ENCODE measurements at regions not wholly inside any gene's neighbourhood (a gene's known extent, or its start where the extent isn't known, plus 50 kb on each side); places are given as distances from the start of the nearest gene placed in this dataset.

DNA sequence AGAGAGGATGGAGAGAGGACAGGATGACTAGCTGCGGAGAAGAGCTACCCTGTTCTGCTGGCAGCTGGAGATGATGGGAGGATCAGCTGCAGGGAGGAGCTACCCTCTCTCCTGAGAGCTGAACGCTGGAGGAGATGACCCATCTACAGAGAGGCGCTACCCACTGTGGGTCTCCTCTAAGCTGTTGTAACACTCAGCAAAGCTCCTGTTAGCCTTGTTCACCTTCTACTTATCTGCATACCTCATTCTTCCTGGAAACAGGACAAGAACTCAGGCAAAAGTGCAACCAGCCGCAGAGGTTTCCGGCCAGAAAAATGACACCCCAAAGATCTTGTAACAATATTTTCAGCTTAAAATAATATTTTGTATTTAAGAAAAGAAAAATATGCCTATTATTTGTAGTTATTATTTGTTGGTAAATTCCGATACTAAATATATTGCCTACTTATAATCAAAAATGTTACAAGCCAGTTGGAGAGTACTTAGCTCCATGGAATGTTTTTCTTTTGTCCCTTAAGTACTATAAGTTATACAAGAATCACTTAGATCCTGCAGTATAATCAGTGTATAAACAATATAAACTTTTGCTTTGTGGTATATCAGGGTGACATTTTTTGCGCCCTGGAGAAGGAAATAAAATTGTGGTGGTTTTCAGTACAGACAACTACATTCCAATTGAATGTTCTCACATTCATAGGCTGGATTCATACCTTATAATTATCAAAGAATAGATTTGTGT, 1188.0 kb upstream of the CADM2 start:
- no peak overlapping the region for H3K4me3 ChIP-seq (ENCODE audit: low read depth, low read length)
- DNase-seq (ENCODE audit: low read depth) = no peak
- TF ChIP-seq CTCF (IDR thresholded peaks at IDR 0.05; ENCODE audit: low read depth, low read length) (no peak), POLR2A (IDR thresholded peaks at IDR 0.05; ENCODE audit: extremely low read depth, insufficient read length) (no peak)
- TF ChIP-seq, protein P1, sequence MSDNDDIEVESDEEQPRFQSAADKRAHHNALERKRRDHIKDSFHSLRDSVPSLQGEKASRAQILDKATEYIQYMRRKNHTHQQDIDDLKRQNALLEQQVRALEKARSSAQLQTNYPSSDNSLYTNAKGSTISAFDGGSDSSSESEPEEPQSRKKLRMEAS (IDR thresholded peaks at IDR 0.05; ENCODE audit: low read depth, low read length) = no peak

DNA sequence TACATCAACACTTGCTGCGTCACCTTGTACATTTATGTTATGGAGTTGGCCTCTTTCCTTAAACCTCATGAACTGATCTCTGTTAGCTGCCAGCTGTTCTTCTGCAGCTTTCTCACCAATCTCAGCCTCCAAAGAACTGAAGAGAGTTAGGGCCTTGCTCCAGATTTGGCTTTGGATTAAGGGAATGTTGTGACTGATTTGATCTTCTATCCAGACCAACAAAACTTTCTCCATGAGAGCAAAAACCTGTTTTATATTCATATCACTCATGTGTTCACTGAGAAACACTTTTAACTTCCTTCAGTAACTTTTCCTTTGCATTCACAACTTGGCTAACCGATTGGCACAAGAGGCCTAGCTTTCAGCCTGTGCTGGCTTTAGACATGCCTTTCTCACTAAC, 1156.0 kb upstream of the CADM2 start:
- no peak overlapping the region for H3K4me3 ChIP-seq (ENCODE audit: low read depth, low read length)
- DNase-seq (ENCODE audit: low read depth) = no peak
- TF ChIP-seq CTCF (IDR thresholded peaks at IDR 0.05; ENCODE audit: low read depth, low read length) (no peak), POLR2A (IDR thresholded peaks at IDR 0.05; ENCODE audit: extremely low read depth, insufficient read length) (no peak), MYC (IDR thresholded peaks at IDR 0.05; ENCODE audit: low read depth, low read length) (no peak)
- TF ChIP-seq, protein P1 (IDR thresholded peaks at IDR 0.05; ENCODE audit: low read depth, low read length) = no peak

DNA sequence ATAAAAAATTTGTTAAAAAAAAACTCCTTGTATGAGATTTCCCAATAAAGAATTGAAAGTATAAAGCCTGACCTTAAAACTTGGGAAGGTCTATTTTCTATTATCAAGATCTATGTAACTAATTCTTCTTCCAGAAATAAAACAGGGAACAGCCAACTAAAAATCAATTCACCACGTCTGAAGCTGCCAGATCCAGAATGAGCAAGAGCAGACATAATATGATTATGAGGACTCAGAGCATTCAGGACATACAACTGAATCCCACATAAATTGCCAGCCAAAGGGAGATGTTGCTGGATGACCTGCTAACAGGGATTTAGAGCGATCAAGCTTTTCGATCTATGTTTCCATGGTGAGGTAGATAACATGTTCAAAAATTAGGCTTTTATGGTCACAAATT, 1151.3 kb upstream of the CADM2 start:
- DNase-seq (ENCODE audit: low read depth) = no peak
- TF ChIP-seq CTCF (IDR thresholded peaks at IDR 0.05; ENCODE audit: low read depth, low read length) (no peak), MYC (IDR thresholded peaks at IDR 0.05; ENCODE audit: low read depth, low read length) (no peak), POLR2A (IDR thresholded peaks at IDR 0.05; ENCODE audit: extremely low read depth, insufficient read length) (no peak)
- TF ChIP-seq, protein P1 (IDR thresholded peaks at IDR 0.05; ENCODE audit: low read depth, low read length) = no peak
- H3K4me3 ChIP-seq (ENCODE audit: low read depth, low read length) = no peak overlapping the region

DNA sequence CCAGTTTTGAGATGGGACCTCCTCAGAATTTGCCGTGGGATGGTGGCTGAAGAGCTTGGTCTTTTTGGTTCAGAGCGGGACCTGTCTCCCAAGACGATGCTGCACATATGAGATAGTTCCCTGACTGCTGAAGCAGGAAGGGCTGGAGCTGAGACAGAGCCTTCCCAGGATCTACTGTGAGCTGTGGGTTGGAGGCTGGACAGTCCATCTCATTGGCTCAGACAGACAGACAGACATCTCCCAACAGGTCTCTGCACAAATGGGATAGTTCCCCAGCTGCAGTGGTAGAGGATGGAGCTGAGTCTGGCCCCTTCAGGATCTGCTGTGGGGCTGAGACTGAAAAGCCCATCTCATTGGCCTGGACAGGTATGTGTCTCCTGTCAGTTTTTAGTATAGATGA, 1145.6 kb upstream of the CADM2 start:
- no peak overlapping the region for H3K4me3 ChIP-seq (ENCODE audit: low read depth, low read length)
- no peak for DNase-seq (ENCODE audit: low read depth)

DNA sequence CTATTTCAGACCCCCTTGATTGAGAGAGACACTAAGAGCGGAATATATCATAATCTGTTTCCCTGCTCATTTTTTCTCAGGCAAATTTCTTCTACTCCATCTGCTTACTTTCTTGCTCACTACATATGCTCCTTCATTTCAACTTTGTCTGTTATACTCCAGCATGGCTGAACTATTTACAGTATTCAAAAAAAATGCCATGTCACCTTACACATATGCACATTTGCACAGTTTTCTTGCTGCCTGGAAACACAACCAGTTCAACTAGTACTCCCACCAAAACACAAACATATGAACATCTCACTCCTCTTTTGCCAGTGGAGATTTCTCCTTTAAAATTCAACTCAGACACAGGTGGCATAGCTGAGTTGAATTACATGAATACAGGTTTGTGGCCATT, 1142.1 kb upstream of the CADM2 start:
- DNase-seq (ENCODE audit: low read depth) = no peak
- TF ChIP-seq CTCF (IDR thresholded peaks at IDR 0.05; ENCODE audit: low read depth, low read length) = no peak
- TF ChIP-seq MYC (IDR thresholded peaks at IDR 0.05; ENCODE audit: low read depth, low read length) = no peak
- TF ChIP-seq, protein P1 (IDR thresholded peaks at IDR 0.05; ENCODE audit: low read depth, low read length) = no peak
- no peak for TF ChIP-seq POLR2A (IDR thresholded peaks at IDR 0.05; ENCODE audit: extremely low read depth, insufficient read length)

More for the DNA sequence above, 1145.6 kb upstream of the CADM2 start:
- TF ChIP-seq, protein P1 (IDR thresholded peaks at IDR 0.05; ENCODE audit: low read depth, low read length) = no peak
- TF ChIP-seq POLR2A (IDR thresholded peaks at IDR 0.05; ENCODE audit: extremely low read depth, insufficient read length) (no peak), MYC (IDR thresholded peaks at IDR 0.05; ENCODE audit: low read depth, low read length) (no peak), CTCF (IDR thresholded peaks at IDR 0.05; ENCODE audit: low read depth, low read length) (no peak)

More for the DNA sequence above, 1142.1 kb upstream of the CADM2 start:
- no peak overlapping the region for H3K4me3 ChIP-seq (ENCODE audit: low read depth, low read length)

Measured in NB4 (cell line).